ENCODE measurements at regions not wholly inside any gene's neighbourhood (a gene's known extent, or its start where the extent isn't known, plus 50 kb on each side); places are given as distances from the start of the nearest gene placed in this dataset.

DNA sequence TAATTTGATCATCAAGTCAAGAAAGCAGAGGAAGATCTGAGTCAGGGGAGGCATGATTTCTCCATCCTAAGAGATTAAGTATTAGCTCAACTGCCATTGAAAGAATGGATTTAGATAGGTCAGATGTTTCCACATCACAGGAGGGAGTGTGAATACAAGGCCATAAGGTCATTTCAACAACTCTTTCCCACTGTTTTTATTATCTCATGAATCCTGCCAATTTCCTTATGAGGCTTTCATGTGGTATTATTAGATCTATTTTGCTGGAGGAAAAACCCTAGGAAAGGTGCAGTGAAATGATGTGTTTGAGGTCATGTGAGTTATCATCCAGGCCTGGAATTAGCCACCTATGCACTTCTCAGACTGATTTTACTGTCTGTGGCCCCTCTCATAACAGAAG is 269.0 kb downstream of the NOVA1 start:
- DNase-seq (ENCODE audit: low read depth in 1 of 2, low spot score in 1 of 2), result no peak
- TF ChIP-seq, protein P1, sequence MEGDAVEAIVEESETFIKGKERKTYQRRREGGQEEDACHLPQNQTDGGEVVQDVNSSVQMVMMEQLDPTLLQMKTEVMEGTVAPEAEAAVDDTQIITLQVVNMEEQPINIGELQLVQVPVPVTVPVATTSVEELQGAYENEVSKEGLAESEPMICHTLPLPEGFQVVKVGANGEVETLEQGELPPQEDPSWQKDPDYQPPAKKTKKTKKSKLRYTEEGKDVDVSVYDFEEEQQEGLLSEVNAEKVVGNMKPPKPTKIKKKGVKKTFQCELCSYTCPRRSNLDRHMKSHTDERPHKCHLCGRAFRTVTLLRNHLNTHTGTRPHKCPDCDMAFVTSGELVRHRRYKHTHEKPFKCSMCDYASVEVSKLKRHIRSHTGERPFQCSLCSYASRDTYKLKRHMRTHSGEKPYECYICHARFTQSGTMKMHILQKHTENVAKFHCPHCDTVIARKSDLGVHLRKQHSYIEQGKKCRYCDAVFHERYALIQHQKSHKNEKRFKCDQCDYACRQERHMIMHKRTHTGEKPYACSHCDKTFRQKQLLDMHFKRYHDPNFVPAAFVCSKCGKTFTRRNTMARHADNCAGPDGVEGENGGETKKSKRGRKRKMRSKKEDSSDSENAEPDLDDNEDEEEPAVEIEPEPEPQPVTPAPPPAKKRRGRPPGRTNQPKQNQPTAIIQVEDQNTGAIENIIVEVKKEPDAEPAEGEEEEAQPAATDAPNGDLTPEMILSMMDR (IDR thresholded peaks at IDR 0.05; ENCODE audit: insufficient read depth, low read length), result no peak
- TF ChIP-seq, protein P2, sequence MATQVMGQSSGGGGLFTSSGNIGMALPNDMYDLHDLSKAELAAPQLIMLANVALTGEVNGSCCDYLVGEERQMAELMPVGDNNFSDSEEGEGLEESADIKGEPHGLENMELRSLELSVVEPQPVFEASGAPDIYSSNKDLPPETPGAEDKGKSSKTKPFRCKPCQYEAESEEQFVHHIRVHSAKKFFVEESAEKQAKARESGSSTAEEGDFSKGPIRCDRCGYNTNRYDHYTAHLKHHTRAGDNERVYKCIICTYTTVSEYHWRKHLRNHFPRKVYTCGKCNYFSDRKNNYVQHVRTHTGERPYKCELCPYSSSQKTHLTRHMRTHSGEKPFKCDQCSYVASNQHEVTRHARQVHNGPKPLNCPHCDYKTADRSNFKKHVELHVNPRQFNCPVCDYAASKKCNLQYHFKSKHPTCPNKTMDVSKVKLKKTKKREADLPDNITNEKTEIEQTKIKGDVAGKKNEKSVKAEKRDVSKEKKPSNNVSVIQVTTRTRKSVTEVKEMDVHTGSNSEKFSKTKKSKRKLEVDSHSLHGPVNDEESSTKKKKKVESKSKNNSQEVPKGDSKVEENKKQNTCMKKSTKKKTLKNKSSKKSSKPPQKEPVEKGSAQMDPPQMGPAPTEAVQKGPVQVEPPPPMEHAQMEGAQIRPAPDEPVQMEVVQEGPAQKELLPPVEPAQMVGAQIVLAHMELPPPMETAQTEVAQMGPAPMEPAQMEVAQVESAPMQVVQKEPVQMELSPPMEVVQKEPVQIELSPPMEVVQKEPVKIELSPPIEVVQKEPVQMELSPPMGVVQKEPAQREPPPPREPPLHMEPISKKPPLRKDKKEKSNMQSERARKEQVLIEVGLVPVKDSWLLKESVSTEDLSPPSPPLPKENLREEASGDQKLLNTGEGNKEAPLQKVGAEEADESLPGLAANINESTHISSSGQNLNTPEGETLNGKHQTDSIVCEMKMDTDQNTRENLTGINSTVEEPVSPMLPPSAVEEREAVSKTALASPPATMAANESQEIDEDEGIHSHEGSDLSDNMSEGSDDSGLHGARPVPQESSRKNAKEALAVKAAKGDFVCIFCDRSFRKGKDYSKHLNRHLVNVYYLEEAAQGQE (IDR thresholded peaks at IDR 0.05; ENCODE audit: insufficient replicate concordance, low read depth), result no peak
- no peak for TF ChIP-seq POLR2AphosphoS5 (IDR thresholded peaks at IDR 0.05; ENCODE audit: low read depth)
- no peak for TF ChIP-seq GABPA (IDR thresholded peaks at IDR 0.05; ENCODE audit: low read depth)
- TF ChIP-seq SPI1 (IDR thresholded peaks at IDR 0.05; ENCODE audit: borderline replicate concordance, low read depth), result no peak
- no peaks in the 10 kb centered on the region for H3K27me3 ChIP-seq (ENCODE audit: insufficient read depth, poor library complexity, severe bottlenecking)
- no peak overlapping the region for H3K4me3 ChIP-seq (replicated peaks; ENCODE audit: insufficient read depth, low read length)
- H3K27ac ChIP-seq (replicated peaks), result no peak overlapping the region

DNA sequence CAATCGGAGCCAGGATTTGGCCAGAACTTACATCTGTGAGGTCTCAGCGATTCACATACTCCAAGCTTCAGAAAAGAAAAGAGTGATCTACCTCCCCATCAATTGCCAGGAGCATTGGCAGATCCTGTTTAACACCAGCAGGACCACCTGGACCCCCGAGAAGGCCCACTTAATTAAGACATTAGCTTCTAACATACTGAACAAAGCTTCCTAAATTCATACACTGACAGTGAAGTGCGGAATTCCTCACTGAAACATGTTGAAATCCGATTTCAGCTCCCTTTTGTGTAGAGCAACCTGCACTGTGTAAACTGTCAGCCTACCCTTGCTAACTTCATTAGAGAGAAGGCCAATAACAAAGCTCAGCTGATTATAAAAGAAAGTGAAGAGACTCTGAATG is 274.0 kb downstream of the NOVA1 start:
- H3K27ac ChIP-seq (replicated peaks), result no peak overlapping the region
- no peak for DNase-seq (ENCODE audit: low read depth in 1 of 2, low spot score in 1 of 2)
- TF ChIP-seq, protein P1 (IDR thresholded peaks at IDR 0.05; ENCODE audit: insufficient read depth, low read length), result no peak
- no peak for TF ChIP-seq GABPA (IDR thresholded peaks at IDR 0.05; ENCODE audit: low read depth)
- TF ChIP-seq POLR2AphosphoS5 (IDR thresholded peaks at IDR 0.05; ENCODE audit: low read depth), result no peak
- TF ChIP-seq SPI1 (IDR thresholded peaks at IDR 0.05; ENCODE audit: borderline replicate concordance, low read depth), result no peak
- TF ChIP-seq, protein P2 (IDR thresholded peaks at IDR 0.05; ENCODE audit: insufficient replicate concordance, low read depth), result no peak
- H3K4me3 ChIP-seq (replicated peaks; ENCODE audit: insufficient read depth, low read length), result no peak overlapping the region
- H3K27me3 ChIP-seq (ENCODE audit: insufficient read depth, poor library complexity, severe bottlenecking), result no peaks in the 10 kb centered on the region

DNA sequence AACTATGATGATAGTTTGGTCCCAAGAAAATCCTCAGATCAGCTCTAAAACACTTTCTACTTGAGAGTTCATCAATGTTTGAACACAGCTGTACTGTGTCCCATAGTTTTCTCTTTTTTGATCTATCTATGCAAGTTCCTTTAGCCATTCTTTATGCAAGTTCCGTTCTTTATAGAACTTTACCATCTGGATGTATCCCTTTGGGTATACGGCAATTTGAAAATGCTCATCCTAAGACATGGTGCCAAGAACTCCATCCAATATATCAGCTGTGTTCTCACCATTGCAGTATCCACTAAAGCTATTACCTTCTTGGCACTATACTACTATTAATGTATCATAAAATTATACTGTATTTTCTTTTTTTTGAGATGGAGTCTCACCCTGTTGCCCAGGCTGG is 276.9 kb downstream of the NOVA1 start:
- DNase-seq (ENCODE audit: low read depth in 1 of 2, low spot score in 1 of 2), result no peak
- Histone ChIP-seq H3K27ac (replicated peaks) (no peak overlapping the region), H3K27me3 (ENCODE audit: insufficient read depth, poor library complexity, severe bottlenecking) (no peaks in the 10 kb centered on the region), H3K4me3 (replicated peaks; ENCODE audit: insufficient read depth, low read length) (no peak overlapping the region)
- TF ChIP-seq, protein P1 (IDR thresholded peaks at IDR 0.05; ENCODE audit: insufficient read depth, low read length), result no peak
- TF ChIP-seq GABPA (IDR thresholded peaks at IDR 0.05; ENCODE audit: low read depth) (no peak), SPI1 (IDR thresholded peaks at IDR 0.05; ENCODE audit: borderline replicate concordance, low read depth) (no peak), POLR2AphosphoS5 (IDR thresholded peaks at IDR 0.05; ENCODE audit: low read depth) (no peak)
- TF ChIP-seq, protein P2 (IDR thresholded peaks at IDR 0.05; ENCODE audit: insufficient replicate concordance, low read depth), result no peak
